ENCODE measurements at regions not wholly inside any gene's neighbourhood (a gene's known extent, or its start where the extent isn't known, plus 50 kb on each side); places are given as distances from the start of the nearest gene placed in this dataset.
"Not testable (repeated sequence)": the region's sequence is repeated elsewhere in the genome, so short reads cannot be mapped to it uniquely, and the experiment has no call there.

DNA sequence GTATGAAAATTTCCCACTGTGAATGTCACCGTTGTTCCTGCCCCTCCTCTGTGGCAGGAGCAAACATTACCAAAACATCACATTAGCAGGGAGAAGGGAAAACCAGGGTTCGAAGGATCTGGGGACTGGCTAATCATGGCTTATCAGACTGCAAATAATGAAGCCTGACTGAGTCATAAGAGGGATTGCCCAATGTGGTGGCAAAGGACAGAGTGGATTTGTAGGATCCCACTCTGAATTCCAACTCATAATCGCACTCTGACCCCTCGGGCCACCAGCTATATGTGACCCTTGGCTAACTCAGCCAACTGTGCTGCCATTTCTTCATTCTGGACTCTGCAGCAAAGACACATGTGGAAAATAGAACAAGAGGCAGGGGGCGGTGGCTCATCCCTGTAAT, 347.3 kb upstream of the AUTS2 start:
- no peak for DNase-seq
- intact Hi-C loops (cut with DNase I): no loop called here

DNA sequence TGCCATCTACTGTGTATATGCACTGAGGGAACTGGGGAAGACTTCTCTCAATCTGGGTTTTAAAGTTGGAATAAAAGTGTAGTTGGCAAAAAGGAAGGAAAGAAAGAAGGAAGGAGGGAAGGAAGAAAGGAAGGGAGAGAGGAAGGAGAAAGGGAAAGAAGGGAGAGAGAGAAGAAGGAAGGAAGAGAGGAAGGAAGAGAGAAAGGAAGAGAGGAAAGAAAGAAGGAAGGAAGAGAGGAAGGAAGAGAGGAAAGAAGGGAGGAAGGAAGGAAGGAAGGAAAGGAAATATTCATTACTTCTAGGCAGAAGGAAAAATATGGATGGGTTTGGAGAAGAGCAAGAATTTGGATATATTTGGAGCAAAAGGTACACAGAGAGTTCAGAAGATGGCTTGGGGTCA, 343.6 kb upstream of the AUTS2 start:
- DNase-seq: no peak
- intact Hi-C loops (cut with DNase I): no loop called here

DNA sequence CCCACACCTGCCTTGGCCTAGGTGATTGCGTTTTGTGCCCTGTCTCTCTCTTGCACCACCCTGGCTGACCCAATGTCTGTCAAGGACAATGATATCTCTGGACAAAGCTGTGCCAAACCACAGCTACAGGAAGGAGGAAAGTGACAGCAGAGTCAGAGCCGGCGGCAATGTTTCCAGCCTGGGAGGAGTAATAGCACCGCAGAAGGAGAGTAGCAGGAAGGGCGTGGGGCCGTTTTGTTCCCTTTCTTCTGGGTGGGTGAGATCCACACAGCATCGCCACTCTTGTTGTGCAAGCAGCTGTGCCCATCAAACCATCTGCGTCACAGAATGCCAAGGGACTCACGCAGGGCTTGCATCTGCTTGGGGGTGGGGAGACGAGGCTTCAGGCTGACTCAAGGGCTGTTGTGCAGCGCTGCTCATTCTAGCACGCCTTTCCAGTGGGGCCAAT, 341.6 kb upstream of the AUTS2 start:
- DNase-seq: peak; percentile 9 to 86 (median 52)
- intact Hi-C loops (cut with DNase I): no loop called here

DNA sequence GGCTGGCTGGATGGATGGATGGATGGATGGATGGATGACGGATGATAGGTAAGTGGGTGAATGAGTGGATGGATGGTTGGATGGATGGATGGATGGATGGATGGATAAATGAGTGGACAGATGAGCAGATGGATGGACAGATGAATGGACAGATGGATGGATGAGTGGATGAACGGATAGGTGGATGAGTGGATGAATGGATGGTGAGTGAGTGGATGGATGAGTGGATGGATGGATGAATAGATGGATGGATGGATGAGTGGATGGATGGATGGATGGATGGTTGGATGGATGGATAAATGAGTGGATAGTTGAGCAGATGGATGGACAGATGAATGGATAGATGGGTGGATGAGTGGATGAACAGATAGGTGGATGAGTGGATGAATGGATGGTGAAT, 340.7 kb upstream of the AUTS2 start:
- intact Hi-C loops (cut with DNase I): no loop called here
- DNase-seq: no peak

DNA sequence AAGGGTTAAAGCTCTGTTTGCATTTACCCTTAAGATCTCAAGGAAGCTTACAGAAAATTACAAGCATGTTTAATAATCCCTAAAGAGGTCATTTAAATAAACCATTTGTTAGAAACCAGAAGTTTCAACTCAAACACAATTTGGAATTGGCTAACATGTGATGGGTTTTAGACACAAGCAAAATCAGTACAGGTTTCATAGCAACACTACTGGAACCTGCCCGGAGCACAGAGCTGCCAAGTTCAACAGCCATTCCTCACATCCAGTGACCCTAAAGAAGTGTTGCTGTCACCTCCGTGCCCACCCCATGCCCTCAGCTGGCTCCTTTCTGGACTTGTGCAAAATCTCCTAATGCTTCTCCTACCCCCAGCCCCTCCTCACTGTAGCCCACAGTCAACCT, 338.8 kb upstream of the AUTS2 start:
- intact Hi-C loops (cut with DNase I): no loop called here
- peak in 1 of 42 donors; percentile 15 for DNase-seq

DNA sequence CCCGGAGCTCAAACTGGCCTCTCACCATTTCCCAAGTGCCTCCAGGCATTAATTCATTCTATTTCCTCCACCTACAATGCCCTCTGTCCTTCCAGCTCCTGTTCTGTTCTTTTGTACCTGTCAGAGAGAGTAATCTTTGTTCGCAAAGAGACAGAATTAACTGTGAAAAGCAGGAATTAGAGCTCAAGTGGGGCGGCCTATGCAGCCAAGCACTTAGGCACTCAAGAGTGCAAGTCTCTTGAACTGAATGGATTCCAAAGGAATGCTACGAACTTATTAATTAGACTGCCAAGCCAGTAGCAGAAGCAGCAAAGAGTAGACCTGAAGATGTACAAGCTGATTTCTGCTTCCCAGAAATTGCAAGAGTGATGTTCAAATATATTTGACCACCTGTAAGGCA, 338.3 kb upstream of the AUTS2 start:
- no peak for DNase-seq
- intact Hi-C loops (cut with DNase I): no loop called here

DNA sequence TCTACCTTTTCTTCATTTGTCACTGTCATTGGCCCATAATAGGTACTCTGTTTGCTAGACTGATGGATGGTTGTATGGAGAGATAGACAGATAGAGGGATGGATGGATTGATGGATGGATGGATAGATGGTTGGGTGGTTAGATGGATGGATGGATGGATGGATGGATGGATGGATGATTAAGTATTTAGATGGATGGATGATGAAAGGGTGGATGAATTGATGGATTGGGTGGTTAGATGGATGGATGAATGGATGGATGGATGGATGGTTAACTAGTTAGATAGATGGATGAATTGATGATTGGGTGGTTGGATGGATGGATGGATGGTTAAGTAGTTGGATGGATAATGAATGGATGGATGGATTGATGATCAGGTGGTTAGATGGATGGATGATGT, 334.7 kb upstream of the AUTS2 start:
- DNase-seq: no peak
- intact Hi-C loops (cut with DNase I): no loop called here

DNA sequence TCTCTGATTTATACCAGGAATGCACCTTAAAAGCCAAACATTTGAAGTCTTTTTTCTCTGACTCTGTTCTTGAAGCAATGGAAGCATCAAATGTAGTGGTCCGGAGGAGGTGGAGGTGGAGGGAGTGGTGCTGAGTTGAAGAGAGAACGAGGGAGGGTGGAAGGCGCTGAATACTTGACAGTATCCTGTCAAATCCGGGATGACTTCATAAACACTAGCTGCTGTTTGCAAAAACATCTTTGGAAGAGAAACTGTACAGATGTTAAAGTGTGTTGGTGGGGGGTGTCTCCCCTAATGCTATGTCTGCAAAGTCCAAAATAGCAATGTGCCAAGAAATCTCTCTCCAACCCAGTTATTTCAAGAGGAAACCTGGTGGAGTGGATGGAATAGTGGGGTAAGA, 328.5 kb upstream of the AUTS2 start:
- DNase-seq: peak in 25 of 42 donors; percentile 18 to 80 (median 27)
- intact Hi-C loops (cut with DNase I): no loop called here

DNA sequence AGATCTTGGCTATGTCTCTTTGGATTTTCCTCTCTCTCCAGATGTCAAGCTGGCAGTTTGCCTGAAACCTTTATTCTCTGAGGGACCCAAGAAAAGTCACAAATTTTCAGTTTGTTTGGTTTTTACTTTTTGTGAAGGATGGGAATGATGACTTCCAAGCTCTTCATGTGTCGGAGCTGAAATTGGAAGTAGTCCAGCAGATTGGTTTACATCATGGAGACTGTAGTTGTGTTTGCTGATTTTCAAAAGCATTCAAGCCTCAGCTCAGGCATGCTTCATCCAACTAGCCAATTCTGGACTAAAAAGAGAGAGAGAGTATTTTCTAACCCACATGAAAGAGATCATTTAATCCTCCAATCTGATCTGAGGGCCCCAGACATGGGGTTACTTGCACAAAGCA, 326.2 kb upstream of the AUTS2 start:
- intact Hi-C loops (cut with DNase I): no loop called here
- no peak for DNase-seq

DNA sequence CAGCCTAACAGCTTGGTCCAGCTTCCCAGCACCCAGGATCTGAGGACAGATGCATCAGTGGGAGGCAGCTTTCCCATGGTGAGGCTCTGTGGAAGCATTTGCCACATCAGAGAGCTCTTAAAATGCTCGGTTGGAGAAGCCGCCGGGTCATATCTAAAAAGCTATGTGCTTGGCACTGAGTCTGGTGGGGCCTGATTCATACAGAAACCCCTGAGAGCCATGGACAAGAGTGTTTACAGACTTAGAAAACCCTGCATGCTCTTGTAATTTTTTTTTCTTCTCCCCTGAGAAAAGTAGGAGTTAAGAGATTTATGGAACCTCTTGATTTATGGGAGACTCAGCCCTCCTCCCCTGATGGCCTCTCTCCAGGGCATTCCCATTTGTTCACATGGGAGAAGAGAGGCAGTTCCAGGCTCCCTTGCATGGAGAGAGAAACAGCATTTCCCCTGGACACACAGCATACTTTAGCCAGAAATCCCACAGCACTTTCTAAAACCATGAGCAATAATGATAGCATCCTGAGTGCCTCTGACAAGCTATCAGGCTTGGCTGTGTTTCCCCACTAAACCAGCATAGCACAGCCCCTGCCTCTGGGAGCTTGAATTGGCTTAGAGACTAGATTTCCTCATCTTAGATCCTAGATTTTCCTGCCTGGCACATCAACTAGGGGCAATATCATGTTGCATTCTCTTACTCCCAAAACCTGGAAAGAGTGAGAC, 322.1 kb upstream of the AUTS2 start:
- DNase-seq: no peak
- intact Hi-C loops (cut with DNase I): no loop called here

DNA sequence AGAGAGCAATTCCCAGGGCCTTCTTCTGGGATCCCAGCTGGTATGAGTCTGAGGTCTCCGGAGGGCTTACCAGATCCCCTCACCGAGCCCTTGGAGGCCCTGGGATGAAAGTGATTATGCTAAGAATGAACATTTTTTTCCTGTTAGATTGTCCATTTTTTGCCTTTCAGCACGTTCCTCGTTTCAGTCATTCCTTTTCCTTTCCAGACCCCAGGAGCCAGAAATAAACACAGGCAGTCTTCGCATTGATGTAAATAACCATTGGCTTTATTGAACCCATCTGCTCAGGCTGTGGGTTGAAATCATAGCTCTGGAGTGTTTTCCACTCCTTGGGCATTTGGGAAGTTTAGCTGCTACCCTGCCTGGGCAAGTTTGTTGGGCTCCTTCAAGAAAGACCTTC, 320.9 kb upstream of the AUTS2 start:
- no peak for DNase-seq
- intact Hi-C loops (cut with DNase I): no loop called here

DNA sequence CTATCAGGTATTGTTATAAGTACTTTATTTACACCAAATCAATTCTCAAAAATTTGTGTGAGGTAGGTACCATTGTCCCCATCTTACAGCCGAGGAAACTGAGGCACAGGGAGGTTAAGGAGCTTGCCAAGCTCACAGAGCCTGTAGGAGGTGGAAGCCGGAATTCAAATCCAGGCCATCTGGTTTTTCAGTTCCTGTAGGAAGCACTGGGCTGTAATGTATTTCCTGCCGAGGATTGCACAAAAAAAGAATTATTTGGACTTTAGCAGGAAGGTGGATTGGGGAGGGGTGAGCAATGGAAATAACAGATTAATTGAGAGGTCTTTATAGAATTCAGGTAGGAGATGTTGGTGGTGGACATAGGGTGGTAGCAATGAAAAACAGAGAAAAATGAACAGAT, 315.3 kb upstream of the AUTS2 start:
- intact Hi-C loops (cut with DNase I): no loop called here
- DNase-seq: no peak

DNA sequence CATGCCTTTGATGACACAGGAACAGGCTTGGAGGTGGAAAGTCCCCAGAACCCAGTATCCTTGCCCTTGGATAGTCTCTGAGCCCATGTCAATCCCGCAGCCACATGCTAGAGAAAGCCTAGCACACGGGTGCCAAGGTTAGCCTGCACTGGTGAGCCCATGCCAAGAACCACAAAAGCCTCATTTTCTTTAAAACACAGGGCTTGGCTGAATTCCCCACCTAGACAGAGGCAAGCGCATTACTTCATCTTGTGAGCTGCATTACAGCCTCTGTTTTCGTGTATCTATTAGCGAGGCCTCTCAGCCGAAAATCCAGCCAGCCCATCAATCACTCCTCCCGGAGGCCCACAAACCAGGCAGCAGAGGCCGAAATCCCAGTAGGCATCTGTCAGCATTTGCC, 314.9 kb upstream of the AUTS2 start:
- peak in 27 of 42 donors; percentile 3 to 56 (median 24) for DNase-seq
- intact Hi-C loops (cut with DNase I): no loop called here

DNA sequence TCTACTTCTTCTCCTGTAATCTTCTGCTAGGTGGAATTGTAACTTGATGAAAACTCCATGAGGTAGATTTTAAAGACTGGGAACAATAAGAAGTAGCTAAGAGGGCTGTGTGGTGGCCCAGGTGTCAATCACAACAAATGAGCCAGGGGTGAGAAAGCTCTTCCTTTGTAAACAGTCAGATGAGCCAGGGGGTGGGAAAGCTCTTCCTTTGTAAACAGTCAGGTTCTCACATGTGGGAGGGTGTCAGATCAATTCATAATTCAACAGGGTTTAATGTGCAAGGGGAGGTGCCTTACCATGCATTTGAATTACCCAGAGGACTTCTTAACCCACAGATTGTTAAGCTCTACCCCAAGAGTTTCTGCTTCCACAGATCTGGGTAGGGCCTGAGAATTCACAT, 312.4 kb upstream of the AUTS2 start:
- DNase-seq: no peak
- intact Hi-C loops (cut with DNase I): no loop called here

DNA sequence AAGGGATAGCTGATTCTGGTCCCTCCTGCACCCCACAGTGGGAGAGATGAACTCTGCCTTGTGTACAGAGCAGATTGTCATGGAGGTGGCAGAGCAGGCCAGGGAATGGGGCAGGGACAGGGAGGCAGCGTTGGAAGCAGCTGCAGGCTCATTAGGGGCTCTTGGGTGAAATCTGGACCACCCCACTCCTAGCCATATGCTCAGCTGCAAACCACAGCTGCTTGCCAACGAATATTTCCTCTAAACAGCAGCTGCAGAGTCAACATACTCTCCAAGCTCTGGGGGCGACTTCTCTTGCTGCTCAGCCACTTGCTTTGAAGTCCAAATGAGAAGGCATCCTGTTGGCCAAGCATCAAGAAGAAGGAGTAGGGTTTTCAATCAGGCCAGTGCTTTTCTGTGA, 302.3 kb upstream of the AUTS2 start:
- no peak for DNase-seq
- intact Hi-C loops (cut with DNase I): no loop called here

DNA sequence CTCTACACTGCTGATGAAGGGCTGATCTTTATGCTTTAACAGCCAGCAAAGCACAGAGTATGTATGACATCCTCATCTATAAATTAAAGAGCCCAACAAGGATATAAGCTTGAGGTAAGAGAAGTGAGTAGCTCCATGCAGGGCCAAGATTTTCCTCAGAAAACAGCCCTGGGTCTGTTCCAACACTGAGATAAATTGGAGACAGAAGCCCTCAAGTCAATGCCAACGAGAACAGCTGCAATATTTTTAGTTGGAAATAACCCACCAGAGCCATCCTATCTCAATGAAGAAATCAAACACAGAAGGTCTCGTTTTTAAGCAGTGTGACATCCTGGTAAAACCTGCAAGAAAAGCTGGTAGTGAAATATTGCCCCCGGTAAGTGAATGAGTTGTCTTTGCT, 297.0 kb upstream of the AUTS2 start:
- intact Hi-C loops (cut with DNase I): no loop called here
- DNase-seq: no peak

DNA sequence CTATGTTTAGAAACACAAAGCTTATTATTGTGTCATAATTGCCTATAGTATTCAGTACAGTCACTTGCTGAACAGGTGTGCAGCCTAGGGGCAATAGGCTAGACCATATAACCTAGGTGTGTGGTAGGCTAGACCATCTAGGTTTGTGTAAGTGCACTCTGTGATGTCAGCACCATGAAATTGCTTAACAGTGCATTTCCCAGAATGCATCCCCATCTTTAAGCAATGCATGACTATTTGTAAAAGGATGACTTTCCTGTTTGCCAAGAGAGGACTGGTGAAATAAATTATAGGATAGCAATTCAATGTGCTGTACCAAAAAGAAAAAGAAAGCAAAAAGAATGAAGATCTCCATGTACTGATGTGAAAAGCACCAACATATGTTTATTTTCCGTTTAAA, 288.7 kb upstream of the AUTS2 start:
- no peak for DNase-seq
- intact Hi-C loops (cut with DNase I): no loop called here

DNA sequence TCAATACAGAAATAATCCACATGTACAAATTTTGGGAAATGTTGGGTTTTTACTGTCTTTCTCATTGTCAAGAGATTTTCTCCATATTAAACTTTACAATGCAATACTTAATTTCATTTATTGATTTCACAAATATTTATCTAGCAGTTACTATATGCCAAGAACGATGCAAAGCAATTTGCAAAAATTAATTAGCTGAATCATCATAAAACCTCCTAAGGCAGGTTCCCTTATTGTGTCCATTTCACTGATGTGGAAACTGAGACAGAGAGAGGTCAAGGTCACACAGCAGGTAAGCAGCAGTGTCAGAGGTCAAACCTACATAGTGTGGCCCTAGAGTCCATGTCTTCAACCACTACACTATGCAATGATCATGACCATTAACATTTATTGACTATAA, 286.8 kb upstream of the AUTS2 start:
- DNase-seq: no peak
- intact Hi-C loops (cut with DNase I): no loop called here

DNA sequence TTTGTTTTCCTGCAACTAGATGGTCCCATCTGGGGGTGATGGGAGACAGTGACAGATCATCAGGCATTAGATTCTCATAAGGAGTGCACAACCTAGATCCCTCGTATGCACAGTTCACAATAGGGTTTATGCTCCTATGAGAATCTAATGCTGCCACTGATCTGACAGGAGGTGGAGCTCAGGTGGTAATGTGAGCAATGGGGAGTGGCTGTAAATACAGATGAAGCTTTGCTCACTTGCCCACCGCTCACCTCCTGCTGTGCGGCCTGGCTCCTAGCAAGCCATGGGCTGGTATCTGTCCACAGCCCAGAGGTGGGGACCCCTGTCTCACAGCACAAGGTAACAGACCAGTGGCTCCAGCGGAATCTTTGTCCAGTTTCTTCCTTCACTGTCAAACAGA, 284.4 kb upstream of the AUTS2 start:
- intact Hi-C loops (cut with DNase I); DNase-seq: not testable (repeated sequence)

DNA sequence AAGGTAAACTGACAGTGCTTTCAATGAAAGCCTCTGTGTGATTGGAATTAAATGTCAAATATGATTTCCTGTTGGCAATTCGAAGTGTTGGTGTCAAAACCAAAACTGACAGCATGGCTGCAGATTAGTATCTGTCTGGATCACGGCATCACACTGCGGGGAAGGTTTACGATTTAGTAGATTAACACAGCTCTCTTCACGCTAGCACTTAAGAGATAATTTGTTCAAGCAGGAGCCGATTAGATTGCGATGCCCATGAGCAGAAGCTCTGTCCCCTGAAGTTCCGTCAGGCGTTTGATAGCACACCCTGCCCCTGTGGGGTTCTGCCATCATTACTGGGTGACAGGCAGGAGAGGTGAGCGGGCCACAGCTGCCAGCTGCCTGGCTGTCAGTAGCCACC, 279.5 kb upstream of the AUTS2 start:
- no peak for DNase-seq
- intact Hi-C loops (cut with DNase I): no loop called here

DNA sequence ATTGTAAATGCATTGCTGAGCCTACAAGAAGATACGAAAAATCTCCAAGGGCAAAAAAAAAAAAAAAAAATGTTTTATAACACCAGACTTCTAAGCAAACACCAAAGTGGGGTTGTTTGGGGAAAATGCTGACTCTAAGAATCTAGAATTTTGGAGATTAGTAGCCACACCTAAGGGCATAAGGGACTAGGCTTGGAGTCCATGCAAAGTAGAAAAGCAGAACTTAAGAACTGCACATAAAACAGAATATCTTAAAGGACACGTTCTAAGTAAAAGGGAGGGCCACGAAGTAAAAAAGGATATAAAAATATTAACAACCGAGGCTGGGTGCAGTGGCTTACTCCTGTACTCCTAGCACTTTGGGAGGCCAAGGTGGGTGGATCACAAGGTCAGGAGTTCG, 269.8 kb upstream of the AUTS2 start:
- intact Hi-C loops (cut with DNase I): no loop called here
- DNase-seq: no peak

DNA sequence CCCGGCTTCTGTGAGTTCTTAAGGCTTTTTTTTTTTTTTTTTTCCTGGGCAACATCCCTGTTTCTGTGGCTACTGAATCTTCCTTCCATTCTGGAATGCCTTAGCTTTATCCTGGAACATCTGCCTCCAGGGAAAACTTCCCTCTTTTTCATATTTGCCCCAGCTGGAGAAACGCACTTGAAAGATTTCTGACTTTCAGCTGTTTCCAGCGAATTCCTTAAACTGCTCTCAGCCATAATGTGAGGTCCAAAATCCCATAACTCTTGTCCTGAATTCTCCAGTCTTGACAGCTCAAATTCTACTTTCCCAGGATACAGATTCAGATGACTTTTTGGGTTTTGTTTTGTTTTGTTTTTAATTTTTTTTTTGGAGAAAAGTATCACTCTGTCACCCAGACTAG, 263.6 kb upstream of the AUTS2 start:
- intact Hi-C loops (cut with DNase I): no loop called here

More for the DNA sequence above, 263.6 kb upstream of the AUTS2 start:
- DNase-seq: no peak

Measured in head of caudate nucleus (tissue), 42 donors.